ENCODE measurements at regions not wholly inside any gene's neighbourhood (a gene's known extent, or its start where the extent isn't known, plus 50 kb on each side); places are given as distances from the start of the nearest gene placed in this dataset.
A peak's percentile ranks its signal among the peaks of the same experiment; 100 is the strongest.

GRCh38 chr2:188884046-188884445 is 90.1 kb upstream of the COL3A1 start:
- TF ChIP-seq CTCF (IDR thresholded peaks at IDR 0.05) = no peak
- Histone ChIP-seq H3K36me3 (ENCODE audit: low read depth) (no peaks in the 10 kb centered on the region), H3K9me3 (no peaks in the 10 kb centered on the region), H3K4me1 (ENCODE audit: low read depth) (no peaks in the 10 kb centered on the region), H3K4me3 (no peak overlapping the region)
- ATAC-seq (no peak), DNase-seq (no peak)
- intact Hi-C loops (cut with DNase I, micrococcal nuclease) = no loop called here

- intact Hi-C loops (cut with DNase I, micrococcal nuclease) = no loop called here
- Histone ChIP-seq H3K36me3 (ENCODE audit: low read depth) (no peaks in the 10 kb centered on the region), H3K4me1 (ENCODE audit: low read depth) (no peaks in the 10 kb centered on the region), H3K9me3 (no peaks in the 10 kb centered on the region), H3K4me3 (no peak overlapping the region)
- DNase-seq (no peak), ATAC-seq (no peak)
- no peak for TF ChIP-seq CTCF (IDR thresholded peaks at IDR 0.05)
These were observed 89.7 kb upstream of the COL3A1 start for GRCh38 chr2:188884517-188884916.

- Histone ChIP-seq H3K4me3 (no peak overlapping the region), H3K36me3 (ENCODE audit: low read depth) (no peaks in the 10 kb centered on the region), H3K4me1 (ENCODE audit: low read depth) (no peaks in the 10 kb centered on the region), H3K9me3 (no peaks in the 10 kb centered on the region)
- intact Hi-C loops (cut with DNase I, micrococcal nuclease) = no loop called here
- no peak for TF ChIP-seq CTCF (IDR thresholded peaks at IDR 0.05)
- ATAC-seq = no peak
- DNase-seq = no peak
These were observed 85.0 kb upstream of the COL3A1 start for GRCh38 chr2:188889187-188889586.

- DNase-seq (peak in 1 of 3 donors; percentile 38), ATAC-seq (no peak)
- Histone ChIP-seq H3K36me3 (ENCODE audit: low read depth) (no peaks in the 10 kb centered on the region), H3K4me3 (no peak overlapping the region), H3K9me3 (no peaks in the 10 kb centered on the region), H3K4me1 (ENCODE audit: low read depth) (no peaks in the 10 kb centered on the region)
- no peak for TF ChIP-seq CTCF (IDR thresholded peaks at IDR 0.05)
- intact Hi-C loops (cut with DNase I, micrococcal nuclease) = no loop called here
These were observed 83.4 kb upstream of the COL3A1 start for GRCh38 chr2:188890755-188891154.

- no peaks in the 10 kb centered on the region for H3K9me3 ChIP-seq
- ATAC-seq (no peak), DNase-seq (no peak)
- TF ChIP-seq CTCF (IDR thresholded peaks at IDR 0.05) = no peak
- intact Hi-C loops (cut with DNase I, micrococcal nuclease) = no loop called here
- no peak overlapping the region for H3K4me3 ChIP-seq
- H3K4me1 ChIP-seq (ENCODE audit: low read depth) = no peaks in the 10 kb centered on the region
- no peaks in the 10 kb centered on the region for H3K36me3 ChIP-seq (ENCODE audit: low read depth)
These were observed 81.5 kb upstream of the COL3A1 start for GRCh38 chr2:188892636-188893035.

GRCh38 chr2:188893972-188894371 is 80.2 kb upstream of the COL3A1 start:
- DNase-seq (no peak), ATAC-seq (no peak)
- TF ChIP-seq CTCF (IDR thresholded peaks at IDR 0.05) = no peak
- H3K36me3 ChIP-seq (ENCODE audit: low read depth) = no peaks in the 10 kb centered on the region
- no peak overlapping the region for H3K4me3 ChIP-seq
- intact Hi-C loops (cut with DNase I, micrococcal nuclease) = no loop called here
- H3K9me3 ChIP-seq = no peaks in the 10 kb centered on the region
- no peaks in the 10 kb centered on the region for H3K4me1 ChIP-seq (ENCODE audit: low read depth)
